Pulmonary artery endothelial cell (primary cell): ENCODE measurements at regions not wholly inside any gene's neighbourhood (a gene's known extent, or its start where the extent isn't known, plus 50 kb on each side); places are given as distances from the start of the nearest gene placed in this dataset.
"Not testable (repeated sequence)": the region's sequence is repeated elsewhere in the genome, so short reads cannot be mapped to it uniquely, and the experiment has no call there.

Experiments used
- DNase-seq: peaks from one replicate; pipeline ENCODE4 v3.0.0-alpha.2; 2011; ENCODE audit warnings: low read depth, low spot score

GRCh38 chr2:4814137-4814536 is 878.0 kb upstream of the SOX11 start:
- not testable (repeated sequence) for DNase-seq

DNA sequence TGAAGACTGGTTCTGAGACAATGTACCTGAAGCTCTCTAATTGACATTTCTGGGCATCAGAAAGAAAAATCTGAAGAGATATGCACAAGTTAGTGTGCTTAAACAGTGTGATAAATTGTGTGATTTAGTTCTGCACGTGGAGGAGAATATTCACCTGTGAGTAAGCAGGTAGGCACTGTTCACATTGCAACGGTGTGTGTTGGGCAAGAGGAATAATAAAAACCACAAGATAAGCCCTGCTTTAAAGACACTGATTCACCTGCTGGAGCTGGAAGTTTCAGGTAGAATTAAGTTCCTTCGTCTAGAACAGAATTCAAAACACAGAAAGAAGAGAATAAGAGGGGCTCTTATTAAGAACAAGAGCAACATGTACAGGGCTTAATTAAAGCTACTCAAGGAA is 864.3 kb upstream of the SOX11 start:
- DNase-seq, result no peak

DNA sequence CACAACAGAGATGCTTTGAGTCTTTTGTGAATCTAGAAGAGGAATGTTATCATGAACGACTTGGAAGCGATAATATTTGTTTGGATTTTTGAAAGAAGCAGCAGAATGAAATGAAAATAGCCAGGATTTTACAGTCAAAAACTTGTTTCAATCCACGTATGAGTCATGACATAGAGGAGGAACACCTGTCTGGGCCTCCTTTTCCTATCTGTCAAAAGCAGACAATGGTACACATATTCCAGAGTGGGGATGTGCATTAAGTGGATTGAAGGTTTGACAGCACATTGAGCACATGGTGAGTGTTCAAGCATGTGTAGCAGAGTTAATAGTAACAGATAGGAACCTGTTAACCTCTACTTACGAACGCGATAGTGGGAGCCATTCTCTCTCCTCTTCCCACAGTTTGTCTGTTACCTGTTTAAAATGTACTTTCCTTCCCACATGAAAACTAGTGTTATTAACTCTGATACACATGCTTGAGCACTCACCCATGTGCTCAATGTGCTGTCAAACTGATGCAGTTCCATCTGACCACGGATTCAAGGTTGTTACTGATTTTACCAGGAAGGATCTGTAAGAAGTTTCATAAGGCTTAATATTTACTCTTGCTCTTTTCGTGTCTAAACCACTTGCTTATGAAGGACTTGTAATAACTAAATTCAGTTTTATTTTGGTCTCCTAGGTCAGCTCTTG is 863.4 kb upstream of the SOX11 start:
- DNase-seq, result no peak

DNA sequence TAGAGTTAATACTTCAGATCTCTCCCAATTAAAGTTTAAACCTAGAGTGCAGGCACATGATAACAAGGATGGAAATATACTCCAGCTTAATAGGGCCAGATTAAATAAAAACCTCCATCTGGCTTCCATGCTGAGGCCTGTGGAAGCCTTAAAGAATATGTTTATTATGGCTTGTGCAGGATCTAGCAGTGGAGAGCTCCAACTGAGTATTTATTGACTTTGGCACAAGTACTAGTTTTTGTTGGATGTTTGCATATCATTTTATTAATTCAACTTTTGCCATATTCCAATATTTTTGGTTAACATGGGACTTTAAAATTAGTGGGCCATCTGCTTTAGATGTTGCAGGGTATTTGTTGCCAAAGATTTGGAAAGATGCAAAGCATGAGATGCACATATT is 860.4 kb upstream of the SOX11 start:
- DNase-seq, result no peak

- no peak for DNase-seq
Measured at GRCh38 chr2:4832642-4833041, 859.5 kb upstream of the SOX11 start.

DNA sequence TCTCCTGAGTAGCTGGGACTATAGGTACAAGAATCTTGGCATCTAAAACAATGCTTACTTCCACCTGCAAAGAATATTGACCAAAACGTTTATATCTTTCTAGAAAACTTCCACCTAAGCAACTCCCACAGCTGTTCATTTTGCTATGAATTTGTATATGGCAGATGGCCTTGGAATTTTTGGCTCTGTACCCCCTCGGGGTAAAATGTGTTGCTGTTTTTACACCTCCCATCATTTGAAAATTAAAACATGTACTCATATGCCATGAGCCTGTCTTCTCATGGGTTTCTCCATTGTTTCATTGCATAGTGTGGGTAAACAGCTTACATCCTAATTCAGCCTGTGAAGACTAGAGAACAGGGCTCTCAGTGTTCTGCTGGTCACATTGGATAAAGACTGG is 853.6 kb upstream of the SOX11 start:
- no peak for DNase-seq

DNA sequence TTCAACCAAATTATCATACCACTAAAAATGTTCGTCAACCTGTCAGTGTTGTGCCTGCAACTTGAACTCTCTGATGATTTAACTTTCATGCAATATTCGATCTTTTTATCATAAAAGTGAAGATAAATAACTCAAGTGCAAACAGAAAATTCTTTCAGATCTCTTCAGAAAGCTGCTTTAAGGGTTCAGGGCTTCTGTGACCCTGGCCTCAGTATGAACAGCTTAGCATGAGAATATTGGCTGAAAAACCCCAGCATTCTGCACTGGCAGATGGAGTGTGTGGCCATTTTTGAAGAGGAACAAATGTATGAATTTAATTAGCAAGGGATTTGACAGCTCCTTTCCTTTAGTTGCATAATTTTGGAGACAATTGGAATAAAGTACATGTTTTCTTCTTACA is 851.4 kb upstream of the SOX11 start:
- no peak for DNase-seq

DNA sequence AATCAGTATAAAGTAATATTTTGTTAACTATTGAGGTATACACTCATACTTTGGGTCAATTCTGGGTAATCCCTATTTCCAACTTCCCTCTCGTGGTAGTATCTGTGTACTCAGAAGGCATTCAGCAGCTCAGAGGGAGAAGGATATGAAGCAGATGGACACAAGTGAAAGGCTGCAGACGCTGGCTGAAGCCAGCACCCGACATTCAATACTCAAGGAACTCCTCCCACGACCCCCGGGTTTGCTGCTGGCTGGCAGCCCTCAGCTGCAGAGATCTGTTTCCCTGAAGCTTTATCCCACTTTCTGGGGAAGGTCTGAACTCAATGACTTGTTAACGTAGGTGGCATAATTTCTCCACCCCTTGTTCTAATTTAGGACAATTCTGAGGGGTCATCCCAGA is 847.3 kb upstream of the SOX11 start:
- DNase-seq, result no peak

DNA sequence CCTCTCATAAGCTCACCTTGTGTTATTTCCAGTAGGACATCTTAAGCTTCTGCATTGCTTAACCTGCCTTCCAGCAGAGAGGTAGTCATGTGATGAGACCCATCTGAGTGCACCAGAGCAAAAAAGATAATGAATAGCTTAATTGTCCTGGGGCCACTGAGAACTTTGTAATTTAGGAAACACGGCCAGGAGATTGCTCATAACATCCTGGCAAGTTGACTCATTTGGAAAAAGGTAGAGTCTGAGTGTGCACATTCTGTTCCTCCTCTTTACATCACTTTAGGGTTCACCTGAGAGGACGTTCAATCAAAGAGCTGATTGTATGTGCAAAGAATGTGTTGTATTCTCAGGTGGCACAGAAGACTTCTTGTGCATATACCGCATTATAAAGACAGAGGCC is 830.2 kb upstream of the SOX11 start:
- no peak for DNase-seq

DNA sequence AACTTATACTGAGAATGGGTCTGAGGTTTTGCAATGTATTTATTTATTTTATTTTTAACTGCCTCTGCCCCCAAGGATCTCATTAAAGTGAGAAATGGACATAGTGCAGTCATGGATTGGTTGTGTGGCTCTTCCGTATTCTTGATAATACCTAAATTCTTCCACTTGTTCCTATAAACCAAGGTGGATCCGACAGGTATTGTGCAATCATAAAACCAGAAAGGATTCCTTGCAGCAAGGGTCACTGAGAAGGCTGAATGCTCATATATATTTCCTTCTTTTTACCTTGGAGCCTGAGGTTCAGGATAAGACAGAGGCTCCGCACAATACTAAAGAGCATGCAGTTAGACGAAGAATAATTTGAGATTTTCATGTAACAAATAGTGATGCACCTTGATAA is 826.0 kb upstream of the SOX11 start:
- no peak for DNase-seq

- no peak for DNase-seq
Measured at GRCh38 chr2:4868466-4868865, 823.7 kb upstream of the SOX11 start.

- no peak for DNase-seq
Measured at GRCh38 chr2:4869154-4869553, 823.0 kb upstream of the SOX11 start.

DNA sequence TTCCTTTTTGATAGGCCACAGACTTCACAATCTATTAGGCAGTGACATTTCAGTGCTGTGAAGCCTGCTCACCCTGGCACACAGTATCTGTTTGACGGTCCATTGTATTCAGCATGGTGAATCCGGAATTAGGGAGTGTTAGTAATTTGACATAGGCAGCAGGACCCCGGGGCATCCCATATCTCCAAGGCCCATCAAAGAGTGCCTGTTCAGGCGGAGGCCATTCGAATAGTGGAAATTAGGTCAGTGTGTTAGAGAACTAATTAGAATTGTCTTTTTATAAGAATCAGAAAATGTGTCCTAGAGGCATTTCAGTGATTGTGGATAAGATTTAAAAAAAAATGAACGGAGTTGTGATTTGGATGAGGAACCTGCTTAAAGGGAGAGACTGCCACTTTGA is 818.8 kb upstream of the SOX11 start:
- no peak for DNase-seq

- no peak for DNase-seq
Measured at GRCh38 chr2:4873876-4874593, 818.1 kb upstream of the SOX11 start.

DNA sequence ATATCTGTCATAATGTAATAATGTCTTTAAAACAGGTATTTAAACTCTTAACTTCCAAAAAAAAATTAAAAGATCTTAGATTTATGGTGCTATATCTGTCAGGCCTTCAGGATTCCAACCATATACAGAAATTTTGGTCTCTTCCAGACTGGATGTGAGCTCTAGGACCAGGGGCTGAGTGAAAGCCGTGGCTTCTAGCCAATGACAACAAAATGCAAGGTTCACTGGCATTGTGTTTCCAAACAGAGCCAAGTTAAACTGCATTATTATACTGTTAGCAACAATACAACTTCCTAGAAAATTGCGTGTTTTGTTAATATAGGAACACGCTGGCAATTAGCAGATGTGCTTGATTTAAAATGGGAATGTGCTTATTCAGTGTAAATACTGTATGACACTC is 809.8 kb upstream of the SOX11 start:
- DNase-seq, result no peak

GRCh38 chr2:4882941-4883340 is 809.2 kb upstream of the SOX11 start:
- DNase-seq, result no peak

DNA sequence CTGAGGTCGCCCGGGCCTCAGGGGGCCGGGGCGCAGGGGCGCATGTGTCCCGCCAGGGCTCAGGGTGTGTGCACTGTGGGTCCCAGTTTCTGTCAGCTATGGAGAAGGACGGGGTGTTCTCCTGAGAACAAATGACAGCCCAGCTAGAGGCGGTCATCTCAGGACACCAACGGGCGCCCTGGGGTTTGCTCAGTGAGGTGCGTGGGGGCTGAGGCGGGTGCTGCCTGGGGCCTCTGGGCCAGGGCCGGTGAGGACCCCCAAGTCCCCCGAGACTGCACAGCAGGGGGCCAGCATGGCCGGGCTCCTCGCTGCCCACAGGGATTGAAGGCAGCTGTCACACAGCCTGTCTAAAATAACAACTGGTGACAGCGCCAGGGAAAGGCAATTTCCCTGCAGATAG is 808.8 kb upstream of the SOX11 start:
- DNase-seq, result no peak

DNA sequence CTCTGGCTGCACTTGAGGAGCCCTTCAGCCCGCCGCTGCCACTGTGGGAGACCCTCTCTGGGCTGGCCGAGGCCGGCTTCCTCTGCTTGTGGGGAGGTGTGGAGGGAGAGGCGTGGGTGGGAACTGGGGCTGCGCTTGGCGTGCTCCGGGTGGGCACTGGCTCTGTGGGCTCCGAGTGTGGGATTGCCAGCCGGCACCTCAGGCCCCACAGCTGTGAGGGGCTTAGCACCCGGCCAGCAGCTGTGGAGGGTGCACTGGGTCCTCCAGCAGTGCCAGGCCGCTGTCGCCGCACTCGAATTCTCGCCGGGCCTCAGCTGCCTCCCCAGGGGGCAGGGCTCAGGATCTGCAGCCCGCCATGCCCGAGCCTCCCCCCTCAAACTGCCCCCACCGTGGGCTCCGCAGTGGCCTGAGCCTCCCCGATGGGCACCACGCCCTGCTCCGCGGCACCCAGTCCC is 808.0 kb upstream of the SOX11 start:
- DNase-seq, result no peak

DNA sequence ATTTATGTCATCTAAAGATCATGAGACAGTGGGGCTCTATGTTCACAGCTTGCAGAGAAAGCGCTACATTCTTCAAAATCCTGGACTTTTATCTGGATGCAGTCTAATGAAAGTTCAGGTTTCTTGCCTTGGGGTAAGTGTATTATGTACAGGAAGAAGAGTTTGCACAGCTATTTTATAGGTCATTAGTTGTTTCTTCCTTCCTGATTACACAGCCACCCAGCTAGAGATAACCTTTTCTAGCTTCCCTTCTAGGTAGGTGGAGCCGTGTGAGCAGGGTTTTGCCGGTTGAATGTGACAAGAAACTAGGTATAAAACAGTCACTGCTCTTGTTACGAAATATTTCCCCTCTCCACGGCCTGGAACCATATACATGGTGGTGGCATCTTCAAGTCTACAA is 800.8 kb upstream of the SOX11 start:
- no peak for DNase-seq

- DNase-seq, result no peak
Measured at GRCh38 chr2:4895371-4895770, 796.8 kb upstream of the SOX11 start.

GRCh38 chr2:4898706-4899105 is 793.5 kb upstream of the SOX11 start:
- DNase-seq, result no peak

DNA sequence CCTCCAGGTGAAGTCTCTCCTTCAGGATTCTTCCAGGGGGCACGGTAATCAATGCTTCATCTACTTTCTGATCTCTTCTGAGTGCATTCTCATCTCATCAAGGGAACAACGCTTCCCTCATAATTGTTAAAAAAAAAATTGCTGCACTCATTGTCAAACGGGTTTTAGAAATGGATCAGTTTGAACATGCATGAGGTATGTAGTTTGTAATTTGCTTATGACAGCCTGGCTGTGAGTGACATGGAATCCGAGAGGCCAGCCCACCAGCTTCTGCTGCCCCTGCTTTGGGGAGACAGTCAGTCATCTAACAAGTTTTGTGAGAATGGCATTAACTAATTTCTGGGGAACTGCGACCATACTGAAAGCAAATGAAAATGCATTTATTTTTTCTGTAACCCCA is 791.9 kb upstream of the SOX11 start:
- DNase-seq, result no peak
